T-helper 2 cell treated with Interferon-gamma antibody and Interleukin-4, amounts not matched to agents 5 μg/mL and 100 μg/mL, for 36 hours (primary cell): ENCODE measurements at regions not wholly inside any gene's neighbourhood (a gene's known extent, or its start where the extent isn't known, plus 50 kb on each side); places are given as distances from the start of the nearest gene placed in this dataset.
"Not testable (repeated sequence)": the region's sequence is repeated elsewhere in the genome, so short reads cannot be mapped to it uniquely, and the experiment has no call there.

Source experiments
- DNase-seq: peaks from one replicate; pipeline ENCODE4 v3.0.0; 2021; ENCODE audit warnings: low spot score
- H3K27ac Mint-ChIP-seq: one replicate; pipeline ENCODE4 v1.8.0; 2021; ENCODE audit warnings: mild to moderate bottlenecking, mixed read lengths
- H3K27me3 Mint-ChIP-seq: one replicate; pipeline ENCODE4 v1.8.0; 2021; ENCODE audit warnings: low read depth, mixed read lengths
- H3K36me3 Mint-ChIP-seq: one replicate; pipeline ENCODE4 v1.8.0; 2021; ENCODE audit warnings: low read depth, mixed read lengths
- H3K4me1 Mint-ChIP-seq: one replicate; pipeline ENCODE4 v1.8.0; 2021; ENCODE audit warnings: low read depth, mixed read lengths
- H3K4me3 Mint-ChIP-seq: one replicate; pipeline ENCODE4 v1.8.0; 2022; ENCODE audit warnings: mild to moderate bottlenecking, moderate library complexity, mixed read lengths
- H3K9me3 Mint-ChIP-seq: one replicate; pipeline ENCODE4 v1.8.0; 2021; ENCODE audit warnings: mixed read lengths

DNA sequence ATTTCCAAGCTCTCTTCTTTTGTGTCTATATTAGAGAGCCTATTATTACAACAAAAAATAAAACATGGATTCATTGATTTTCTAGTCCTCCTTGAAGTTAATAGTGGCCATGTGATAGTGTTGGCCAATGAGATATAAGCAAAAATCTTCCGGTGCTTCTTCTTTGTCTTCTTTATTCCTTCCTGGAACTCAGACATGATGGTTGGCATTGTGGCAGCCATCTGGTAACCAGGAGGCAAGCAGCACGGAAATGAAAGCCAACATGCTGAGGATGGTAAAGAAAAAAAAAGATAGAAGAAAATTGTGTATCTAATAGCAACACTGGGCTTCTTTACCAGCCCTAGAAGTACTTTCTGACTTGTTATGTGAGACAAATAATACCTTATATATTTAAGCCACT, 50.8 kb upstream of the SEL1L start:
- Mint-ChIP-seq H3K4me3 (no peak overlapping the region), H3K9me3 (peaks cover 13% of the 10 kb centered on the region), H3K27me3 (peaks cover 5% of the 10 kb centered on the region), H3K27ac (no peak overlapping the region), H3K36me3 (no peaks in the 10 kb centered on the region), H3K4me1 (no peaks in the 10 kb centered on the region)
- no peak for DNase-seq

GRCh38 chr14:81589381-81590065, 55.9 kb upstream of the SEL1L start:
- no peak for DNase-seq
- Mint-ChIP-seq H3K36me3 (no peaks in the 10 kb centered on the region), H3K27ac (no peak overlapping the region), H3K4me1 (no peaks in the 10 kb centered on the region), H3K9me3 (no peaks in the 10 kb centered on the region), H3K4me3 (no peak overlapping the region), H3K27me3 (peaks cover 5% of the 10 kb centered on the region)

GRCh38 chr14:81591266-81591665, 57.6 kb upstream of the SEL1L start:
- DNase-seq, result no peak
- Mint-ChIP-seq H3K36me3 (no peaks in the 10 kb centered on the region), H3K27ac (no peak overlapping the region), H3K4me3 (no peak overlapping the region), H3K9me3 (no peaks in the 10 kb centered on the region), H3K4me1 (no peaks in the 10 kb centered on the region), H3K27me3 (peaks cover 3% of the 10 kb centered on the region)

DNA sequence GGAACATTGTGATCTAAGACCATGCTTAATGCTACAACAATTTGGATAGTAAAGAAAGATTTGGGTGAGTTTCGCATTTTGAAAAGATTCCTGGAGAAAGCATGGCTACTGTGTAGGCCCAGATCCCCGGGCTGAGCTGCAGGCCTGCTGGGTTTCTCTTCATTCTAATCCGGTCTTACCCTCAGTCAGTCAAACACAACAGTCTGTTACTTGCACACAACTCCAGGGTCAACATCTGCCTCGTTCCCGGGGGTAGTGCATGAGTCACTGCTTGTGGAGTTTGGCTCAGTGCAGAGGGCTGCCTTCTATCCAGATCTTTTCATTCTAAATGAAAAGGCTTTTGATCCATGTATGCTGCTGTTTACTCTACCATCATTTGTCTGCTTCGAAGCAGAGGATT, 60.4 kb upstream of the SEL1L start:
- Mint-ChIP-seq H3K9me3 (no peaks in the 10 kb centered on the region), H3K27ac (no peak overlapping the region), H3K36me3 (no peaks in the 10 kb centered on the region), H3K27me3 (no peaks in the 10 kb centered on the region), H3K4me3 (no peak overlapping the region), H3K4me1 (no peaks in the 10 kb centered on the region)
- no peak for DNase-seq

GRCh38 chr14:81605660-81606059, 72.0 kb upstream of the SEL1L start:
- Mint-ChIP-seq H3K4me1 (no peaks in the 10 kb centered on the region), H3K36me3 (no peaks in the 10 kb centered on the region), H3K9me3 (no peaks in the 10 kb centered on the region), H3K27me3 (no peaks in the 10 kb centered on the region), H3K4me3 (no peak overlapping the region), H3K27ac (no peak overlapping the region)
- no peak for DNase-seq

- Mint-ChIP-seq H3K27me3 (no peaks in the 10 kb centered on the region), H3K4me3 (no peak overlapping the region), H3K36me3 (no peaks in the 10 kb centered on the region)
Observed at GRCh38 chr14:81613341-81614045, 79.8 kb upstream of the SEL1L start.

GRCh38 chr14:81614302-81614701, 80.6 kb upstream of the SEL1L start:
- not testable (repeated sequence) for H3K4me1 Mint-ChIP-seq, H3K9me3 Mint-ChIP-seq, H3K4me3 Mint-ChIP-seq, DNase-seq, H3K36me3 Mint-ChIP-seq, H3K27me3 Mint-ChIP-seq, H3K27ac Mint-ChIP-seq

More at GRCh38 chr14:81613341-81614045, 79.8 kb upstream of the SEL1L start:
- no peaks in the 10 kb centered on the region for H3K4me1 Mint-ChIP-seq
- H3K9me3 Mint-ChIP-seq, result no peaks in the 10 kb centered on the region
- no peak overlapping the region for H3K27ac Mint-ChIP-seq
- no peak for DNase-seq

DNA sequence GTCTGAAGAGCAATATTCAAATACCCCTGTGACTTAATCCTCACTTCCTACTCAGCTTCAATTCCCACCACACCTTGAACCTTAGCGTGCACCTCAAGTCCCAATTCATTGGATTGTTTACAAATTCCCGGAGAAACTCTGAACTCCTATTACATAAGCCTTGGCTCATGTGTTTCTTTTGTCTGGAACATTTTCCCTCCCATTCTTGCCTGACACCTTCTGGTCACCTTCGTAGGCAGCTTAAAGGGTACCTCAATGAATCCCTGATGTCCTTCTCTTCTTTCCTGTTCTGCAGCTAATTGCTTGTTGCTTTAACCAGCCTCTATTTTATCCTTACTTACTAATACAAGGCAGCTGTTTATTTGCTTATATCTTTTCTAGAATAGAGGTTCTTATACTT, 85.0 kb upstream of the SEL1L start:
- Mint-ChIP-seq H3K9me3 (no peaks in the 10 kb centered on the region), H3K27ac (no peak overlapping the region), H3K36me3 (no peaks in the 10 kb centered on the region), H3K4me3 (no peak overlapping the region), H3K27me3 (no peaks in the 10 kb centered on the region), H3K4me1 (no peaks in the 10 kb centered on the region)
- no peak for DNase-seq

DNA sequence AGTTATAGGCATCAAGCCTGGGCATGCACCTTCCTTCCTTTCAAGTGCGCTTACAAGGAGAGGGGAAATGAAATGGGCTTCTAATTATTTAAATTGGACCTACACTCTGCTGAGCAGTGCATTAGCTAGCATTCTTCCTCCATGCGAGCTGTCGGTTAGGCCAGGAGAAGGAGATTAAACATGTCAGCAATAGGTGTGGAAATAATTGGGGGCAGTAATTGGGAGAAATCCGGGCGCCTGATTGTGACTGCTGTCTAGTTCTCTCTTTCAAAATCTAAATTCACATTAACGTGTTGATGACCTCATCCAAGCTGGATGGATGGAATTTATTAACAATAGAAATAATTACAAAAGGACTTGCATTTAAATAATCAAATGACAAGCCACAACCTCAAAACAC, 86.2 kb upstream of the SEL1L start:
- Mint-ChIP-seq H3K9me3 (no peaks in the 10 kb centered on the region), H3K27ac (no peak overlapping the region), H3K27me3 (no peaks in the 10 kb centered on the region), H3K4me1 (no peaks in the 10 kb centered on the region), H3K4me3 (no peak overlapping the region), H3K36me3 (no peaks in the 10 kb centered on the region)
- no peak for DNase-seq

DNA sequence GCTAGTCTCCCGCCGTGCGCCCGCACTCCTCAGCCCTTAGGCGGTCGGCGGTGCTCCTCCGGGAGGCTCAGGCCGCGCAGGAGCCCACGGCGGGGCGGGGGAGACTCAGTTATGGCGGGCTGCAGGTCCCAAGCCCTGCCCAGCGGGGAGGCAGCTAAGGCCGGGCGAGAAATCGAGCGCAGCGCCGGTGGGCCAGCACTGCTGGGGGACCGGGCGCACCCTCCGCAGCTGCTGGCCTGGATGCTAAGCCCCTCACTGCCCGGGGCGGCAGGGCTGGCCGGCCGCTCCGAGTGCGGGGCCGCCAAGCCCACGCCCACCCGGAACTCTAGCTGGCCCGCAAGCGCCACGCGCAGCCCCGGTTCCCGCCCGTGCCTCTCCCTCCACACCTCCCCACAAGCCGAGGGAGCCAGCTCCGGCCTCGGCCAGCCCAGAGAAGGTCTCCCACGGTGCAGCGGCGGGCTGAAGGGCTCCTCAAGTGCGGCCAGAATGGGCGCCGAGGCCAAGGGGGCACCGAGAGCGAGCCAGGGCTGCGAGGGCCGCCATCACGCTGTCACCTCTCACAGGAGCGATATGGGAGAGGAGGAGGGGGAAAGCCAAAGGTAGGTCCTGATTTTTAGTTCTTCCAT, 90.2 kb upstream of the SEL1L start:
- not testable (repeated sequence) for H3K27ac Mint-ChIP-seq, H3K36me3 Mint-ChIP-seq, H3K4me1 Mint-ChIP-seq, H3K9me3 Mint-ChIP-seq, DNase-seq, H3K27me3 Mint-ChIP-seq, H3K4me3 Mint-ChIP-seq

GRCh38 chr14:81625343-81625742, 91.7 kb upstream of the SEL1L start:
- Mint-ChIP-seq H3K27ac (no peak overlapping the region), H3K9me3 (no peaks in the 10 kb centered on the region), H3K27me3 (no peaks in the 10 kb centered on the region), H3K36me3 (no peaks in the 10 kb centered on the region), H3K4me3 (no peak overlapping the region), H3K4me1 (no peaks in the 10 kb centered on the region)
- no peak for DNase-seq

- Mint-ChIP-seq H3K4me1 (no peaks in the 10 kb centered on the region), H3K27me3 (no peaks in the 10 kb centered on the region), H3K9me3 (no peaks in the 10 kb centered on the region), H3K36me3 (no peaks in the 10 kb centered on the region), H3K4me3 (no peak overlapping the region), H3K27ac (no peak overlapping the region)
- DNase-seq, result no peak
Observed at GRCh38 chr14:81632157-81632556, 98.5 kb upstream of the SEL1L start.

DNA sequence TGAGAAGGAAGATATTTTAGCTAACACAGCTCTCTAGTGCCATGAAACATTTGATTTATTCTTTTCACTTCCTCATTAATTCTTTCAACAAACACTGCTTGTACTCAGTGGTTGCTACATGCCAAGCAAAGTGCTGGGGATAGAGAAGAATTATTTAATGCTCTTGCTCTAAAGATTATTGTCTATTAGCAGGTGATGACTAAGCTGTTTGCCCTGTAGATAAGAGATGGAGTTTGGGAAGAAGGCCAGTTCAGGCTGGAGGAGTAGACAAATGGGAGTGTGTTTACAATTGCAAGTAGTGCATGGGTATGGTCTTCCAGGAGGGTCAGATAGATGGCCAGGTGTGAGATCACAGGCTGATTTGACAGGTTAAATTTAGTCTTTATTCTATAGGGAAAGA, 99.8 kb upstream of the SEL1L start:
- DNase-seq, result no peak
- Mint-ChIP-seq H3K4me3 (no peak overlapping the region), H3K27me3 (no peaks in the 10 kb centered on the region), H3K27ac (no peak overlapping the region), H3K36me3 (no peaks in the 10 kb centered on the region), H3K4me1 (no peaks in the 10 kb centered on the region), H3K9me3 (no peaks in the 10 kb centered on the region)

- Mint-ChIP-seq H3K4me3 (no peak overlapping the region), H3K9me3 (no peaks in the 10 kb centered on the region), H3K27me3 (no peaks in the 10 kb centered on the region), H3K4me1 (no peaks in the 10 kb centered on the region), H3K36me3 (no peaks in the 10 kb centered on the region), H3K27ac (no peak overlapping the region)
- DNase-seq, result no peak
Observed at GRCh38 chr14:81637639-81638038, 104.0 kb upstream of the SEL1L start.
